Neural cell (in vitro differentiated cells): ENCODE measurements at regions not wholly inside any gene's neighbourhood (a gene's known extent, or its start where the extent isn't known, plus 50 kb on each side); places are given as distances from the start of the nearest gene placed in this dataset.
"Not testable (repeated sequence)": the region's sequence is repeated elsewhere in the genome, so short reads cannot be mapped to it uniquely, and the experiment has no call there.

ENCODE experiments used
- CTCF ChIP-seq: fragments of 450-650 bp; IDR thresholded peaks from 2 replicates; pipeline ENCODE4 v1.5.1; 2014; ENCODE audit warnings: antibody characterized with exemption, mild to moderate bottlenecking, moderate library complexity; ENCODE audit not compliant: poor library complexity, severe bottlenecking
- EP300 ChIP-seq: fragments of 450-650 bp; conservative IDR thresholded peaks from 2 replicates; pipeline ENCODE4 v1.6.1; 2014; ENCODE audit warnings: antibody characterized with exemption, mild to moderate bottlenecking, moderate library complexity; ENCODE audit not compliant: poor library complexity, severe bottlenecking
- EZH2 ChIP-seq: fragments of 200-600, 300-800 bp; shearing (Covaris generic), sonication (generic); IDR thresholded peaks from 2 replicates; pipeline ENCODE4 v1.6.1; 2014; ENCODE audit warnings: antibody characterized with exemption, low read length, borderline replicate concordance, mild to moderate bottlenecking; ENCODE audit not compliant: insufficient read depth, poor library complexity, severe bottlenecking
- POLR2AphosphoS5 ChIP-seq: IDR thresholded peaks from 2 replicates; pipeline ENCODE4 v1.6.1; 2012
- RAD21 ChIP-seq: fragments of 450-650 bp; conservative IDR thresholded peaks from 2 replicates; pipeline ENCODE4 v1.6.1; 2014; ENCODE audit warnings: antibody characterized with exemption, mild to moderate bottlenecking, moderate library complexity
- REST ChIP-seq: IDR thresholded peaks from 2 replicates; pipeline ENCODE4 v1.6.1; 2012; ENCODE audit warnings: borderline replicate concordance
- SMC3 ChIP-seq: fragments of 450-650 bp; conservative IDR thresholded peaks from 2 replicates; pipeline ENCODE4 v1.6.1; 2014; ENCODE audit warnings: antibody characterized with exemption, mild to moderate bottlenecking, moderate library complexity; ENCODE audit not compliant: poor library complexity

DNA sequence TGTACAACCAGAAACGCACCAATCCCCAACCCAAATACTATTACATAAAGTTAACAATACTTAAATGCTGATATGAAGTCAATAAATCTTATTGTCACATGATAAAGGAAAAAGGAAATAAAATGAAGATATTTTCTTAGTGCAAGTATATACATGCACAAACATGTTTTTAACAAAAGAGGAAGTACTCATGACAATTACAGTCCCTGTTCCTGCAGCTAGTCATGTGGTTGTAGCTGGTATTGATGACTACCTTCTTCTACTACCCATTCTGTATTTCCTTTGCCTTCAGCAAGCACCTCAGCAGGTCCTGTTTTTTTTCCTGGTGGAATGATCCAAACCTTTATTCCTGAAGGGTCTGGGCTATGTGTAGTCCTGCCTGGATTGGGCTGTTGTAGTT, 50.4 kb upstream of the DIPK2A start:
- not testable (repeated sequence) for TF ChIP-seq CTCF, POLR2AphosphoS5, RAD21, REST, EZH2, EP300, SMC3
